CD4-positive, alpha-beta T cell treated with Interleukin-2 at 100 ng/mL for 4 hours (primary cell): ENCODE measurements at regions not wholly inside any gene's neighbourhood (a gene's known extent, or its start where the extent isn't known, plus 50 kb on each side); places are given as distances from the start of the nearest gene placed in this dataset.
"Not testable (repeated sequence)": the region's sequence is repeated elsewhere in the genome, so short reads cannot be mapped to it uniquely, and the experiment has no call there.

Experiments
- DNase-seq: peaks from one replicate; pipeline ENCODE4 v3.0.0-alpha.2; 2020; ENCODE audit warnings: low spot score

DNA sequence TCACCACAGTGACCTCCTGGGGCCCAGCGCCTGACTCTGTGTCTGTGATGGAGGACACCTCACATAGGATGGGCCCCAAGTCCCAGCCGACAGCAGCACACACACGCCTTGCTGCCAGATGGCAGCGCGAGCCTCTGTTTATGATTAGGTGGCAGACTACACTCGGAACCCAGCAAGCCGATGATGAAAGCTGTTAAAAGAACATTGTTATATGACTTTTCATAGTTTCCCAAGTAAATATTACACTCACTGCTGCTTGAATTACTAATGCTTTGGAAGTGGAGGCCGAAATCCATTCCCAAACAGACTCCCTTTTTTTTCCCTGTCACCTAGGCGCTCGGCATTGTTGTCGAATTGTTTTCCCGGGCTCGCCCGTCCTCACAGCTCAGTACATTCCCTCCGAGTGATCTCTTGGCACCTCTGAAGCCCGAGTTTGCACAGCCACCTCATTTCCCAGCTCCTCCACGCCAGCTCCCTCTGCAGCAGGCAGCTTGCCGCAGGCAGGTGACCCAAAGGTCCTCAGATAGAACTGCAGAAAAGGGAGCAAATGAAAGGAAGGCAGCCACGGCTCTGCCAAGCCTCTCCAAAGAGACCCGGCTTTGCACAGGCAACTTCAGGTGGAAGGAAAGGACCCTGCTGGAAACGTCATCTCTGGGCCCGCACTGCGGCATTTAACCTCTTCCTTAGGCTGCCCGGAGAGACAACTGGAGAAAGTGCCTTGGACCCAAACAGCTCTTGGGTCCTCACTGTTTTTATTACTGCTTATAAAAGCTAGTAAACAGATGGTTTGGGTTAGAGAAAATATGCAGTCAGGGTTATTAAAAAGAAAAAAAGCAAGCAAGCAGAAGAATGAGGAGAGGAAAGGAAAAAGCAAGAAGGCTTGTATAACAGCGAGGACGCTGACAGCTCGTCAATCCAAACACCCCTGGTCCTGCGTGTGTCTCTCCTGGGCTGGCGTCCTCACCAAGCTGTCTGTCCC lies 72.2 kb upstream of the SLC25A33 start:
- DNase-seq: no peak

DNA sequence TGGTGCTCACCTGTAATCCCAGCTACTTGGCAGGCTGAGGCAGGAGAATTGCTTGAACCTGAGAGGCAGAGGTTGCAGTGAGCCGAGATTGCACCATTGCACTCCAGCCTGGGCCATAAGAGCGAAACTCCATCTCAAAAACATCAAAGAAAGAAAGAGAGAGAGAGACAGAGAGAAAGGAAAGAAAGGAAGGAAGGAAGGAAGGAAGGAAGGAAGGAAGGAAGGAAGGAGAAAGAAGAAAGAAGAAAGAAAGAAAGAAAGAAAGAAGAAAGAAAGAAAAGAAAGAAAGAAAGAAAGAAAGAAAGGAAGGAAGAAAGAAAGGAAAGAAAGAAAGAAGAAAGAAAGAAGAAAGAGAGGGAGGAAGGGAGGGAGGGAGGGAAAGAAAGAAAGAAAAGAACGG lies 69.4 kb upstream of the SLC25A33 start:
- DNase-seq: not testable (repeated sequence)

DNA sequence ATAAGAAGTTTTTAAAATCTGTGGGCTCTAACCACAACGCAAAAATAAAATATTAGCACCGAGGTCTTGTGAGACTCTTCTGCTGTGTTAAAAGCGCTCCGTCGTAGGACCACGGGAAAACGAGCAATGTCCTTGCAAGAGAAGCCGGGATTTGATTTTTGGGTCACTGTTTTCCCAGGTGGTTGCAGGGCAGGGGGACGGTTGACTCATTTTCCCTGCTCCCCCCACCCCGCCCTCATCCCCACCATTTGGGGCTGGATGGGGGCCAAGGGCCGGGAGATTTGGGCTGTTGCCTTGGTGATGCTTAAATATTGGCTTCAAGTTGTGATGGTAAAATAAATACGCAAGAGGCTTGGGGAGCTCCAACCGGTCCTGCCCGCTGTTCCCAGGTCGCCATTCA lies 67.6 kb upstream of the SLC25A33 start:
- DNase-seq: no peak

DNA sequence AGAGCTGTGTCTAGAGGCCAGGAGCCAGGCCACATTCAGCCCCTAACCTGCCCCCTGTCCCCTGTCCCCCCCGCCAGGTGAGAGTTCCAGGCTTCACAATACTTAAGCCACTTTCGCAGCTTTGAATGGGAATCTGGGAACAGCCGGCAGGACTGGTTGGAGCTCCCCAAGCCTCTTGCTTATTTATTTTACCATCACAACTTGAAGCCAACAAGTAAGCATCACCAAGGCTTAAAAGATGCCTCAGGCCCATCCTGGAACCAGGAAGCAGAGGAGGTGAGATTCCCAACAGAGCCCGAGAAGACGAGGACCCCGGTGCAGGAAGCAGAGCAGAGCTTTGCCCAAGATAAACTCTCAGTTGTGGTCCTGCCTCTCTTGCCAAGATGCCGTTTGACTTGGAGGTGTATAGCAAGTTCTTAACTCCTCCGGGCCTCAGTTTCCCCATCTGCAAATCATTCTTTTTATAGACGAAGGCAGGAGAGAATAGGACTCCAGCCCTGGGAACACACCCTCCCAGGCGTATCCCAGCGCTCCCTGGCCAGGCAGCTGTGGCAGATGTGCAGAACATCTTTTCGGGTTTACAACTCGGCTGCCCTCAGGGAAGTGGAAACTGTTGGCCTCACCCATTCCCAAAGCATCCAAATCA lies 66.8 kb upstream of the SLC25A33 start:
- no peak for DNase-seq

DNA sequence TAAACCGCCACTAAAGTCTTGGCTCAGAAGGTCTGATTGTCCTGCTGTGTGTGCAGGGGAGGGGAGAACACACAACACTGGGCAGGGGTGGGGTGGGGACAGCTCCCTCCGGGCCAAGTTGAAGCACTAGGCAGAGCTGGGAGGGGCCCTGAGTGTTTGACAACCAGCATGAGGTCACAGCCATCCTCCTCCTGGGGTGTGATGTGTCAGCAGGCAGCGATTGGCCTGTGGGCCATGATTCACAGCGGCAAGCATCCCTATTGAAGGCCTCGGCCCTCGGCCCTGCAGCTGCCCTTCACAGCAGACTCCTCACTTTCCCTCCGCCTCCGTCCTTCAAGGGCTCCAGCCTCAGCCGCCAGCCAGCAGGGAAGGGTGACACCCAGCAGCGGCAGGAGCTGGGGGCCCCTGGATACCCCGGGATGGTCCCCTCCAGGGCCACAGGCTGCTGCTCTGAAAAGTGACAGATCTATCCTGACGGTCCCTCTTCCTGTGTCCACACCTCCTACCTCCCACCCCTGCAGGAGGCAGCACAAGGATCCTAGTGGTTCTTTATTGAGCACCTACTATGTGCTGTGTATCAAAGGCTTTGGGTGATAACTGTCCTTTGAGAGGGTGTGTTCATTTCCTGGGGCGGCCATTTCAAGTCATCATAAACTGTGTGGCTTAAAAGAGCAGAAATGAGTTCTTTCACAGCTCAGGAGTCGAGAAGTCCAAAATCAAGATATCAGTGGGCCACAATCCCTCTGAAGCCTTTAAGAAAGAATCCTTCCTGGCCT lies 66.0 kb upstream of the SLC25A33 start:
- no peak for DNase-seq

DNA sequence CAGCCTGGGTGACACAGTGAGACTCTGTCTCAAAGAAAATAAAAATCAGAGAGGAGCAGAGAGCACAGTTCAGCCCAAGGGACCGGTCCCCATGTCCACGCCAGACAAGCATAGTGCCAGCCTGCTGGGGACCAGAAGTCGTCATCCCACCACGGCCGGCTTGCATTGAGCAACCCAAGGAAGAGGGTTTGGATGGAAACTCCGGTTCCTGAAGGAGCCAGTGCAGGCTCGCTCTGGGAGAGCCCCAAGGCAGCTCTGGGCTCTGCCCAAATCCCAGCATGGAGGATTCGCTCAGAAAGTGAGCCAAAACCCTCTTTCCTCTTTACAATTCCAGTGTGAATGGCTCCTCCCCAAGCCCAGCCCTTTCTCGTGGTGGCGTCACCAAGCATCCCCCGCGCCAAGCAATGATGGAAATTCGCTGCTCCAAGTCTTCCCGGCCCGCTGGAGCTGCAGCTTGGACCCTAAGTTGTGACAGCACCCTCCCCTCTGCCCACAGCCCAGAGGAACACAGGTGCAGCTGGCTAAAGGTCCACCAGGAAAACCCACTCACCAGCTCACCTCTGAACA lies 64.1 kb upstream of the SLC25A33 start:
- DNase-seq: no peak

DNA sequence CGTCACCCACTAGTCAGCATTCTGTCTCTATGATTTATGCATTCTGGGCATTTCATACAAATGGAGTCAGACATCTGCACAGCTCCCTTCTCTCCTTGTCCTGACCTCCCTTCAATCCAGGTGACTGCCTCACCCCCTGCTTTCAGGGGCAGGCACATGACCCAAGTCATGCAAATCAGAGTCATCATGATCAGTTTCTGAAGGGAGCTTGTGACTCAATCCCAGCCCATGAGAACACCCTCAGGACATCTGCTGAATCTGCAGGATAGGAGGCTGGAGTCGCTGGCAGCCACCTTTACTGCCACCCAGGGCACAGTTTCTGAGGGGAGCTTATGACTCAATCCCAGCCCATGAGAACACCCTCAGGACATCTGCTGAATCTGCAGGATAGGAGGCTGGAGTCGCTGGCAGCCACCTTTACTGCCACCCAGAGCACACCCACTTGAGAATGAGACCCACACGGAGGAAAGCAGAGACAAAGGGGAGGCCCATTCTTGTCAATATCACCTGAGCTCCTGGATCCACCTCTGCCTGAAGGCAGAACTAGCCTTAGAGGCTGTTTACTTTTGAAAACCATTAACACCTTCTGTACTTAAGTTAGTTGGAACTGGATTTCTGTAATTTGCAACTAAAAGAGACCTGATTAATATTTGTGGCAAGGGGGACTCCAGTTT lies 62.3 kb upstream of the SLC25A33 start:
- no peak for DNase-seq

DNA sequence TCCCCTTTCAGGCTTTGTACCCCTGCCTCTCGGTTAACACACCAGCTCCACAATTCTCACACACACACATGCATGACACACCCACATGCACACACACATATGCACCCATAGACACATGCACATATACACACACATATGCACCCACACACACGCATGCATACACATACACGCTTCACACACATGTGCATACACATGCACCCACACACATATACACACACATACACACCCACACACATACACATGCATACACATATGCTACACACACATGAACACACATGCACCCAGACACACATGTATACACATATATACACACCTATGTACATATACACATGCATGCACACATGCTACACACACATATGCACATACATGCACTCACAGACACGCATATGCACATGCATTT lies 61.7 kb upstream of the SLC25A33 start:
- DNase-seq: no peak

DNA sequence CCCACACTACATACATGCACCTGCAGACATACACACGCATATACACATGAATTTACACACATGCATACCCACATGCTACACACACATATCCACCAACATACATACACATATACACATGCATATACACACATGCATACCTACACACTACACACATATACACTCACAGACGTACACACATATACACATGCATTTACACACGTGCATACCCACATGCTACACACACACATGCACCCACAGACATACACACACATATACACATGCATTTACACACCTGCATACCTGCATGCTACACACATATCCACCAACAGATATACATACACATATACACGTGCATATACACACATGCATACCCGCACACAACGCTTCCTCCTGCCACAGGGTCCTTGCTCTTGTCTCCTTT lies 61.2 kb upstream of the SLC25A33 start:
- no peak for DNase-seq

DNA sequence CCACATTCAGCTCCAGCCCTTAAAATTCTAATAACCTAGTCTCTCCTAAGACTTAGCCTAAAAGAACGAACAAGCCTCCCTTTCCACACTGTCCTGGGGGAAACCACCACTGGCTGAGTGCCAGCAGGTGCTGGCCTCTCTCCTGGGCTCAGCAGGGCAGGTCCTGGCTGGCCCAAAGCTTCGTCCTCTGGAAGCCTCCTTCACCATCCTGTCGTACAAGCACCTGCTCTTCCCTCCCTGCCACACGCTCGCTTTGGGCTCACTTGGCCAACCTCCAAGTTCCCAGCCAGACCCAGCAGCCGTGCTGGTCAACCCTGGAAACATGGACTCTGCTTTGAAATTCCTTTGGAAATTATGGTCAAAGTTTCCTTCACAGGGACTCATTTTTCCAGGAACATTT lies 58.2 kb upstream of the SLC25A33 start:
- no peak for DNase-seq

DNA sequence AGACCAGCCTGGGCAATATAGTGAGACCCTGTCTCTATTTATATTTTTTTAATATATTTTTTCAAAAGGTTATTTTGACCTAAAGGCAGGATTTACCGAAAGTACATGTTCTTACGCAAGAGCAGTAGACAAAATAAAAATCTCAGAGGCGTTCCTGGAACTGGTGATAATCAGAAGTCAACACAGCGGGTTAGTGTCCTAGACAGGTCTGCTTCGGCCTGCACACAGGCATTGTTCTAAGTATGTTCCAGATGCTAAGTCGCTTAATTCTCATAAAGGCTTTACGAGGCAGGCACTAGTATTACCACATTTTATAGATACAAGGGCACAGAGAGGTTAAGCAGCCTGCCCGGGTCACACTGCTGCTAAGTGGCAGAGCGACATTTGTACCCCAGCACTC lies 56.9 kb upstream of the SLC25A33 start:
- no peak for DNase-seq

DNA sequence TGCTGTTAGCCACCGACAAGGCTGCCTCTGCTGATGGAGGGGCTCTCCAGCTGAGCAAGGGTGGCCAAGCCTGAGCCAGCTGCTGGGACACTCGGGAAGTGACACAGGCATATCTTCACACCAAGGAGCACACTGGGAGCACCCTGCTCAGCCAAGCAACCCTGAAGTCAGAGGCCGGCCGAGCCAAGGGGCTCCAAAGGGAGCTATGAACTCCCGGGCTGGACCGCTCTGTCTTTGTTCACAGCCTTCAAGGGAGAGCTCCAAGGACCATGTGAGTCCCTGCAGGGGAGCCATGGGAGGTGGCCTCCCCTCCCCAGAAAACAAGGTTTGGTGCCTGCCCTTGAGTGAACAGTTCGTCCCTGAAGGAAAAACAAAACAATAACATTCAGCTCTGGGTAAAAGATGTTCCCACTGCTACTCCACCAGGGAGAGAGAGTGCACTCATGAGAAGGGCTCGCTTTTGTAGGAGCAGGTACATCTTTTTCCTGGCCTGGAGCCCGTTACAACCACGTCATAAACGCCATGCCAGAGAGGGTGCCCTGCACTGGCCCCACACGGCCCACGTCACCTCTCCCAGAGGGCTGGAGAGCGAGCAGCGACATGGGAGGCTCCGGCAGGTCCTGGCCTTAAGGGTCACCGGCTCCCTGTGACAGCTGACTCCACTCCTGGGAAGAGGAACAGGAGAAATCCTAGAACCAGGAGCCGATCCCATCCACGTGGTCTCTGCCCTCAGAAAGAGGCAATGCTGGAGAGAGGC lies 56.3 kb upstream of the SLC25A33 start:
- no peak for DNase-seq

DNA sequence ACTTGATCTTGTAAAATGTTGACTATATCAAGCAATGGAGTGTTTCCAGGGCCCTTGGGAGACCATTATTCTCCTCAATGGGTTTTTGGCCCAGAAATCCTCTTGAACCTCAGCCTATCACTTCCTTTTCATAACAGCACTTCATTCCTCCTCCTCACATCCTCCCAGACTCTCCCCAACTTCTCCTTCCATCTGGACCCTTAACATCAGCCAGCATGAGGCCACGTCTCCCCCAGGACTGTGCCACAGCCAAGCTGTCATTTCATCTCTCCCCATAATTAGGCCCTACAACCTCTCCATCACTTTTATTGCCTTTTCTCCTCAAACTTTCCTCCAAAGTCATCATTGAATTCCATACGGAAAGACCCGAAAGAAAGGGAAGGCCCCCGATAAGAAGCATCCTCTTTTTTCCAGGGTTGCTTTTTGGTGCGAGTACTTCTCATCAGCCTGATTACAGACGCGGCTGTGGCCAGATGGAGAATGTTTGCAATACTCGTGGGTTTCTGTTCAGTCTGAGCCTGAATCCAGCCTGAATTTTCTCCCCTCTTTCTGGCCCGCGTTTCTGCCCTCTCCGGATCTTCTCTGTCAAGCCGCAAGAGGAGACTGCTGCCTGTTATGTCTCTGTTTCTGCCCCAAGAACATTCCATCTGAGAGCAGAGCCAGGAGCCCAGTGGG lies 52.7 kb upstream of the SLC25A33 start:
- no peak for DNase-seq
